Epithelial cell of esophagus (primary cell): ENCODE measurements at regions not wholly inside any gene's neighbourhood (a gene's known extent, or its start where the extent isn't known, plus 50 kb on each side); places are given as distances from the start of the nearest gene placed in this dataset.

Experiments
- DNase-seq: peaks from one replicate; pipeline ENCODE4 v3.0.0; 2010; ENCODE audit warnings: low read depth
- H3K4me3 ChIP-seq: 2 replicates; pipeline ENCODE4 v1.5.1; 2011; ENCODE audit warnings: mild to moderate bottlenecking, low read length, control low read depth
- CTCF ChIP-seq: IDR thresholded peaks from 2 replicates; pipeline ENCODE4 v1.5.1; 2011; ENCODE audit warnings: low read depth, mild to moderate bottlenecking, low read length, control low read depth, inconsistent platforms; ENCODE audit not compliant: insufficient read depth; ENCODE audit errors: missing control alignments

DNA sequence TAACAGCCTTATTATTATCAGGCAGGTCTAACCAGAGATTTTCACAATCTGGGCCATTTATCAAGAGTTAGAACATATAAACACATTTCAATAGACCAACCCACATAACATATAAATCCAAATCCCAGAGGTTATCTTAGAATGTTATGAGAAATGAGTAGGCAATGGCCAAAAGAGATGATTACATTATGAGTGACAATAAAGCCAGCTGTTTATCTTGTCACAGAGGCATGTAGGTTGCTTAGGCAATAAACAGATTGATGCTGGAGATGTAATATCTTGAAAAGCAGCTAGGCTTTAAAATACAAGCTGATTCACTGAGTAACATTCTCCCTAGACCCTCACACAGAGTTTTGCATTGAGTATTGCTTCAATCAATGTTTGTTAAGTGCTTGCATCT is 148.5 kb upstream of the SESN3 start:
- no peak for TF ChIP-seq CTCF
- DNase-seq: no peak
- H3K4me3 ChIP-seq: no peak overlapping the region

DNA sequence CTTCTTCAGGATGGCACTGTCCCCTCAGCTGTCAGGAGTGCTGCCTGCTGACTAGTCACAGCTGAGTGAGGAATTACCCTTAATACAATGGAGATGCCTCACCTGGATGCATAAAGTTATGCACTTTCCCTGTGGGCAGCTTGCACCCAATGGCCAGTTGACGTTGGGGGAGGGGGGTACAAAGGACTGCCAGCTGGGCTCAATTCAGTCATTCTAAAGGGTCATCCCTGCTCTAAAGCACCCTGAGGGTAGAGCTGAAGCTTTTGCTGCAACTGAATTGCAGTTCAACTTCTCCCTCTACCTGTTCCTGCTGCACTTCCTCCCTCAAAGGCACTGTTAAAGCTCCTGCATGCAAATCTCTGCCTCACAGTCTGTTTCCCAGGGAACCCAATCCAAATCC is 147.8 kb upstream of the SESN3 start:
- no peak for DNase-seq
- no peak for TF ChIP-seq CTCF
- no peak overlapping the region for H3K4me3 ChIP-seq

- TF ChIP-seq CTCF: no peak
- H3K4me3 ChIP-seq: no peak overlapping the region
- peak; percentile 70 for DNase-seq
These were observed 147.1 kb upstream of the SESN3 start for GRCh38 chr11:95378111-95378510.

GRCh38 chr11:95375886-95376285 is 144.9 kb upstream of the SESN3 start:
- no peak overlapping the region for H3K4me3 ChIP-seq
- peak; percentile 70 for DNase-seq
- no peak for TF ChIP-seq CTCF

- no peak for TF ChIP-seq CTCF
These were observed 144.4 kb upstream of the SESN3 start for GRCh38 chr11:95375451-95375850.

DNA sequence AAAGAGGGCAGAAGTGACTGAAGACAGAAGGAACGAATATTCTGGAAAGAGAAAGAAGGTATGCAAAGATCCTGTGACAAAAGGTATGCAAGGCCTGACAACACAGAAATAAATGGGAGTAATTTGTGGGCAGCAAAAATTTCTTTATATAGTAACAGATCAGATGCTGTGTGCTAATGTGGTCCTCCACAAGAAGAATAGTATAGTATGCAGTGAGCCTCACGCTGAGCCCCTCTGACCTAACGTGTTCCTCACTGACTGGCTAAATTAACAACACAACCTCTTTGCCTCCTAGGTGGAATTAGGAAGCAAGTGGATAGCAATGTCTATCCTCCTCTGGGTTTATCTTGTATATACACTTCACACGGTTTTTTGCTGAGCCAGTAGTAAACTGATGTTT is 143.1 kb upstream of the SESN3 start:
- DNase-seq: no peak
- TF ChIP-seq CTCF: no peak
- H3K4me3 ChIP-seq: no peak overlapping the region

More at GRCh38 chr11:95375451-95375850, 144.4 kb upstream of the SESN3 start:
- no peak for DNase-seq
- H3K4me3 ChIP-seq: no peak overlapping the region

- H3K4me3 ChIP-seq: no peak overlapping the region
- DNase-seq: no peak
- no peak for TF ChIP-seq CTCF
These were observed 142.2 kb upstream of the SESN3 start for GRCh38 chr11:95373241-95373640.
